ENCODE measurements at regions not wholly inside any gene's neighbourhood (a gene's known extent, or its start where the extent isn't known, plus 50 kb on each side); places are given as distances from the start of the nearest gene placed in this dataset.

DNA sequence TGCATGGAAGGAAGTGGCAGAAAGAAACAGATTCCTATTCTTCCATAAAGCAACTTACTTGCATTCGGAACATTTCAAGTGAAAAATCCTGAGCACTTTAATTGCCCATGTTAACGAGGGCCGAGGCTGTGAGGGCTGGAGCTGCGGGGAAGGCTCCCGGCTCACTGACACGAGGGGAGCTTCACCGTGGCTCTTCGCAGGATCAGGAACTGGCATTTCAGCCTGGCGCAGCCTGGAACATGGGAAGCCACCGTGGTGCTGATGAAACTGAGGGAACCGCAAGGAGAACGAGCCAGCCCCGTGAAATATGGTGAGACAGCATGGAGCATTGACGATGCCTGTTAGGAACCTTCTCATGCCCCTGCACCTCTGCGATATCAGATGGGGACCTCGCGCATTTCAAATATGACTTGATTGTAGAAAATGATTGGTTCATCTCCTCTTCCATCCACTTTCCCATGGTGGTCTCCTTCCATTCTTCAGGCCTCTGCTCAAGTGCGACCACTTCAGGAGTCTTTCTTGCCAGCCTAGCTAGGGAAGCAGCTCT is 236.9 kb downstream of the TBXT start:
- Histone ChIP-seq H3K9ac (ENCODE audit: low read depth in 2 of 2, low read length in 2 of 2) (no peak overlapping the region), H3K4me1 (no peaks in the 10 kb centered on the region), H3K27me3 (no peaks in the 10 kb centered on the region), H3K36me3 (no peaks in the 10 kb centered on the region), H3K4me3 (no peak overlapping the region), H3K9me3 (no peaks in the 10 kb centered on the region), H3K27ac (no peak overlapping the region)
- TF ChIP-seq, protein P1, sequence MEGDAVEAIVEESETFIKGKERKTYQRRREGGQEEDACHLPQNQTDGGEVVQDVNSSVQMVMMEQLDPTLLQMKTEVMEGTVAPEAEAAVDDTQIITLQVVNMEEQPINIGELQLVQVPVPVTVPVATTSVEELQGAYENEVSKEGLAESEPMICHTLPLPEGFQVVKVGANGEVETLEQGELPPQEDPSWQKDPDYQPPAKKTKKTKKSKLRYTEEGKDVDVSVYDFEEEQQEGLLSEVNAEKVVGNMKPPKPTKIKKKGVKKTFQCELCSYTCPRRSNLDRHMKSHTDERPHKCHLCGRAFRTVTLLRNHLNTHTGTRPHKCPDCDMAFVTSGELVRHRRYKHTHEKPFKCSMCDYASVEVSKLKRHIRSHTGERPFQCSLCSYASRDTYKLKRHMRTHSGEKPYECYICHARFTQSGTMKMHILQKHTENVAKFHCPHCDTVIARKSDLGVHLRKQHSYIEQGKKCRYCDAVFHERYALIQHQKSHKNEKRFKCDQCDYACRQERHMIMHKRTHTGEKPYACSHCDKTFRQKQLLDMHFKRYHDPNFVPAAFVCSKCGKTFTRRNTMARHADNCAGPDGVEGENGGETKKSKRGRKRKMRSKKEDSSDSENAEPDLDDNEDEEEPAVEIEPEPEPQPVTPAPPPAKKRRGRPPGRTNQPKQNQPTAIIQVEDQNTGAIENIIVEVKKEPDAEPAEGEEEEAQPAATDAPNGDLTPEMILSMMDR (IDR thresholded peaks at IDR 0.05), result no peak
- intact Hi-C loops (cut with DNase I), result no loop called here
- no peak for DNase-seq

DNA sequence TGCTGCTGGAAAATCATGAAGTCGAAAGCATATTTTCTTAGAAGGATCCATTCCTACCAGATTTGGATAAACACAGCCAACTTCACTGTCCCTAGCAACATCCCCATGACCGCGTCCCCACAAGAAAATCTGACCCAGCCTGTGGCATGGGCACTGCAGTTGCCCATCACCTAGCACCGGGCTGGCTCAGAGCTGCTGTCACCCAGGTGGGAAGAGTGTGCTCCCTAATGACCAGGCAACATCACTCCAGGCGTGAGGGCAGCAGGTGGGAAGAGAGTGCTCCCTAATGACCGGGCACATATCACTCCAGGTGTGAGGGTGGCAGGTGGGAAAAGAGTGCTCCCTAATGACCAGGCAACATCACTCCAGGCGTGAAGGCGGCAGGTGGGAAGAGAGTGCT is 238.0 kb downstream of the TBXT start:
- Histone ChIP-seq H3K36me3 (no peaks in the 10 kb centered on the region), H3K9me3 (no peaks in the 10 kb centered on the region), H3K27ac (no peak overlapping the region), H3K9ac (ENCODE audit: low read depth in 2 of 2, low read length in 2 of 2) (no peak overlapping the region), H3K4me1 (no peaks in the 10 kb centered on the region), H3K27me3 (no peaks in the 10 kb centered on the region), H3K4me3 (no peak overlapping the region)
- DNase-seq, result no peak
- TF ChIP-seq, protein P1 (IDR thresholded peaks at IDR 0.05), result no peak
- intact Hi-C loops (cut with DNase I), result no loop called here

DNA sequence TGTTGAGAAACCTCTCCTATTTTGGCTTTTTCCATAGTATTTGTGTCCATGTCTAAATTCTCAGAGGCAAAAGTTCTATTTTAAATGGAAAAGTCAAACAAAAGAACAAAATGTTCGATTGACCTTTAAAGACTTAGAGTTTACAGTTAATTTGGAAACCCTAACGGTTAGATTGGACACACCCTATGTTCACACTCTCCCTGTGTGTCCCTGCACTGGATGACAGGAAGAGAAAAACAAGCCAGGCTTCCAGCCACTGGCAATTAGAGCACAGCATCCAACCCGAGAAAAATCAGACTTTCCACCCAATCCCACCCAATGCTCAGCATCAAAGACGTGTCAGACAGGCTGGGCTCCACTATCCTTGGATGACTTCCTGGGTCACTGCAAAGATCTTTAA is 241.3 kb downstream of the TBXT start:
- H3K27me3 ChIP-seq, result no peaks in the 10 kb centered on the region
- DNase-seq, result no peak
- no peaks in the 10 kb centered on the region for H3K4me1 ChIP-seq
- no peak overlapping the region for H3K27ac ChIP-seq
- no peak overlapping the region for H3K4me3 ChIP-seq
- H3K9me3 ChIP-seq, result no peaks in the 10 kb centered on the region
- TF ChIP-seq, protein P1 (IDR thresholded peaks at IDR 0.05), result no peak
- H3K36me3 ChIP-seq, result no peaks in the 10 kb centered on the region
- intact Hi-C loops (cut with DNase I), result no loop called here
- no peak overlapping the region for H3K9ac ChIP-seq (ENCODE audit: low read depth in 2 of 2, low read length in 2 of 2)

DNA sequence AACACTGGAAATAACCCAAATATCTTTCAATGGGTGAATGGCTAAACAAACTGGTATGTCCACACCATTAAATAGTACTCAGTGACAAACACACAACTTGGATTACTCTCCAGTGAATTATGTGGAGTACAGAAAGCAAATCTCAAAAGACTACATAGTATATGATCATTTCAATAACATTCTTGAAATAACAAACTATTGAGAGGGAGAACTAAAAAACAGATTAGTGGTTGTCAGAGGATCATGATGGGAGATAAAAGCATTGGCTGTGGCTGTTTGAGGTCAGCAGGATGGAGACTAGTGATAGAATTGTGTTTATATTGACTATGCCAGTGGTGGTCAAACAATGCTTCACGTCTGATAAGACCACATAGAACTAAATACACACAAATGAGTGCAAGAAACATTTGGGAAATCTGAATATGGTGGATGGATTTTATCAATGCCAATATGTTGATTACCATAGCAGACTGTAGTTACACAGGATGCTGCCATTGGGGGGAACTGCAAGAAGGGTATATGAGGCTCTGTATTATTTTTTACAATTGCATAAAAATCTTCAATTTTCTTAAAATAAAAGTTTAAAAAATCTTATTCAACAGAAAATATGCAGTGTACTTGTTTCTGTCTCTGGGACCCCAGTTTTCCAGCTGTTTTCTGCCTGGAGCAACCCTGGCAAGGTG is 242.0 kb downstream of the TBXT start:
- no peaks in the 10 kb centered on the region for H3K36me3 ChIP-seq
- intact Hi-C loops (cut with DNase I), result no loop called here
- TF ChIP-seq, protein P1 (IDR thresholded peaks at IDR 0.05), result no peak

DNA sequence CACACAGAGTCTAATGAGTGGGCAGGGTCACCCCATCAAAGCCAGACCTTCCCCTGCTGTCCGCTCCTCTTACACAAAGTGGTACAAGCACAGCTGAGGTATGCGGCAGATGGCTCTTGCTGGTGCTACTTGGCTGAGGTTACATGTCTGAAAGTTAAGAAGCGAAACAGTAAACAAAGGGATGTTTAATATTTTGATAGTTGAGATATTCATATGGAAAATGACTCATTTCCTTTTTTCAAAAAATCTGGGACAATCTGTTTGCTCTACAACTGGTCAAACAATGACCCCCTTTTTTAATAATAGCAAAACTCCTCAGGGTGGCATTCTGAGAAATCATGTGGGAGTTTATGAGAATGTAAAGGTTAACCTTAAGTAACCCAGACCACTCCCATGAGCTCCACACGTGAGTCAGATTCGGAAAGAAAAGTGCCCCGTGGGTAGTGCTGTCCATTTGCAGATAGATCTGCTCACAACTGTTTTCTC is 245.3 kb downstream of the TBXT start:
- H3K27me3 ChIP-seq, result no peaks in the 10 kb centered on the region
- no peak for DNase-seq
- H3K9ac ChIP-seq (ENCODE audit: low read depth in 2 of 2, low read length in 2 of 2), result no peak overlapping the region
- no peak overlapping the region for H3K27ac ChIP-seq
- TF ChIP-seq, protein P1 (IDR thresholded peaks at IDR 0.05), result no peak
- H3K36me3 ChIP-seq, result no peaks in the 10 kb centered on the region
- no peaks in the 10 kb centered on the region for H3K9me3 ChIP-seq
- intact Hi-C loops (cut with DNase I), result no loop called here
- no peaks in the 10 kb centered on the region for H3K4me1 ChIP-seq
- no peak overlapping the region for H3K4me3 ChIP-seq

More for the DNA sequence above, 242.0 kb downstream of the TBXT start:
- no peak overlapping the region for H3K9ac ChIP-seq (ENCODE audit: low read depth in 2 of 2, low read length in 2 of 2)
- no peak for DNase-seq
- H3K9me3 ChIP-seq, result no peaks in the 10 kb centered on the region
- H3K4me1 ChIP-seq, result no peaks in the 10 kb centered on the region
- H3K27ac ChIP-seq, result no peak overlapping the region
- no peak overlapping the region for H3K4me3 ChIP-seq
- no peaks in the 10 kb centered on the region for H3K27me3 ChIP-seq

All from colonic mucosa (tissue), 4 donors.